ELF-1 (cell line): ENCODE measurements at regions not wholly inside any gene's neighbourhood (a gene's known extent, or its start where the extent isn't known, plus 50 kb on each side); places are given as distances from the start of the nearest gene placed in this dataset.

Experiments
- DNase-seq: peaks from one replicate; pipeline ENCODE4 v3.0.0-alpha.2; 2016; ENCODE audit warnings: low read depth, low spot score

DNA sequence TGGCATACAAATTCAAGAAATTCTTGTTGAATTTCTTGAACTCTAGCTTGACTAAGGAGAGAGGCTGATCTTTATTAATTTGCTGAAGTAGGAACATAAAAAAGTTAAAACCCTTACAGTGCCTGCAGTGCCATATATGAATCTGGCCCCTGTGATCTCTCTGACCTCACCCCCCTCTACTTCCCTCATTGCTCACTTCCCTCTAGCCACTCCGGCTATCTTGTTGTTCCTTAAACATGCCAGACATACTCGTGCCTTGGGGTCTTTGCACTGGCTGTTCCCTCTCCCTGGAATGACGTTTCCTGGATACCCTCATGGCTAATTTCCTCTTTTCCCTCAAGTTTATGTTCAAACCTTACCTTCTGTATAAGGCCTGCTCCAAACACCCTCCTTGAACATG lies 246.3 kb upstream of the SIX2 start:
- DNase-seq, result no peak

- DNase-seq, result no peak
These were observed 244.8 kb upstream of the SIX2 start for GRCh38 chr2:45254025-45254424.

DNA sequence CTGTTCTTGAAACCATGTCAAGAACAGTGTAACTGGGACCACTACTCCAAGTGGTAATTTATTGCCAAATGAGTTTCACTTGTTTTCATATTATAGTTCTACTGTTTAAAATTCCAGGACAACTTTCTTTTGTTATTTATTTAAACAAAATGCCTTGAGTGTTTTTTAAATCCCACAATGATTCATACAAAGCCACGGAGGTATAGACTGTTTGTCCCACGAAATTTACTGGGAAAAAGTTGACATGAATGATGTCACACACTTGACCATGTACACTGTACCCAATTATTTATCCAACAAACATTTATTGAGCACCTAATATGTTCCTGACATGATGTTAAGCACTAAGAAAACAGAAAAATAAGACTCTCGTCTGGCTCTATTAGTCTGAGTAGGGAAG lies 243.9 kb upstream of the SIX2 start:
- no peak for DNase-seq

GRCh38 chr2:45250176-45250575 lies 240.9 kb upstream of the SIX2 start:
- no peak for DNase-seq

- no peak for DNase-seq
These were observed 239.0 kb upstream of the SIX2 start for GRCh38 chr2:45248214-45248613.

DNA sequence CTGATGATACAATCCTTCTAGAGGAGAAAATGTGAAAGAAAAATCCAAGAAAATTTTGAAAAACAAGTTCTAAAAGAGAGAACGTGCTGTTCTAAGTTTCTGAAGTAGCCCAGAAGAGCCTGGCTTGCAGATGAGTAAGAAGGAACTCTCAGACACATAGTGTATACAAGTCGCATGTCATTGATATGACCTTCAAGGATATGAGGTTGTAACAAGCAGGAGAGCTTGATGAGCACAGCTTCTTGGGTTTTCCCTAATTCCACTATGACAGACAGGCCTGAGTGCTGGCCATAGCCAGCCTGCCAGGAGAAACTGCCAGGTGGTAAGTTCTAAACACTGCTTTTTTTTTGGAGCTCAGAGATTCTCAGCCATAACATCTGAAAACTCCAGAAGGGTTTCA lies 235.7 kb upstream of the SIX2 start:
- DNase-seq, result no peak

- DNase-seq, result no peak
These were observed 233.0 kb upstream of the SIX2 start for GRCh38 chr2:45242161-45242741.

DNA sequence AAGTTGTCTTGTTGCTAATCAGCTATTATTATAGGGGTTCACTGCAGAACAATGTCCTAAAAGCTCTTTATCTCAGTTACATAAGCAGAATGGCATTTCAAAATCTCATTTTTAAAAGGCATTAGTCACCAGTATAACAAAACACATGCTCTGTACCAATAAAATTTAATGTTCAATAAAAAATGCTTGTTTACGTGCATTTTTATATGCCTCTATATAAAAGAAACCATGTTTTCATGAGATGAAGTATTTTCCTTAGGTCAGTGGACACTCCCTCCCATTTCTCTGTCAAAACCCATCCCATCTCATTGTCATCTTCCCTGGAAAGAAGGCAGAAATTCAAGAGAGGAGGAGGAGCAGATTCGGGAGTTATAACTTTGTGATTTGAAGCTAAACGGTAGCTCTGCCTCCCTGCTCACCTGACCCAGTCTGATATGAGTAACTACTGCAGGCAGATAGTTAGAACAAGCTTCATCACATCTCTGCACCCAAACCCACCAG lies 231.9 kb upstream of the SIX2 start:
- DNase-seq, result no peak

DNA sequence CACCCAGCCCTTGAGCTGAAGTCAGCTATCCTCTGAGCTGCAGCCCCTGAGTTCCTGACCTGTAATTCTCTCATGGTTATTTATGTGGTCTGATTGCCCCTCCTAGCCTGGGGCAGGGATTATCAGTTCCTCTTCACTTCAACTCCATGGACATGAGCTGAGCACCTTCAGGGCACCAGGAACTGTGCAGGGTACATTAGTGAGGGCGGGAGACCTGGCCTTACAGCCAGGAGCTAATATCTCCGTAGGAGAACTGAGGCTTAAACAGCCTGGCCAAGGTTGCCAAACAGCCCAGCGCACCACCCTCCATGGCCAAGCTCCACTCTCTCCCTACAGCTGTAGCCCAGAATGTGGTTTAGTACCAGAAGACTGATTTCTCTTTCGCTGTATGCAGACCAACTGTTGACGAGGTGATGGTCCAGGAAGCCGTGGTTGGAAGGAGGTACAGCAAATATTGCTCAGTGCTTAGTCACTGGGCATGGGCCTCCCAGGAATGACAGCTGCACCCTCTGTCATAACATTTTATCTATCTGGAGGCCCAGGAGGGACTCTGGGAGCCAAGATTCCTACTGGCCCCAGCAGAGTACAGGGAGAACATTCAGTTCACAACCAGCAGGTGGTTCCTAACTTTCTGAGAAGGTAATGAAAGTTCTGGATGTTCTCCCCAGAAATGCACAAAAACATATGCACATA lies 228.7 kb upstream of the SIX2 start:
- no peak for DNase-seq

DNA sequence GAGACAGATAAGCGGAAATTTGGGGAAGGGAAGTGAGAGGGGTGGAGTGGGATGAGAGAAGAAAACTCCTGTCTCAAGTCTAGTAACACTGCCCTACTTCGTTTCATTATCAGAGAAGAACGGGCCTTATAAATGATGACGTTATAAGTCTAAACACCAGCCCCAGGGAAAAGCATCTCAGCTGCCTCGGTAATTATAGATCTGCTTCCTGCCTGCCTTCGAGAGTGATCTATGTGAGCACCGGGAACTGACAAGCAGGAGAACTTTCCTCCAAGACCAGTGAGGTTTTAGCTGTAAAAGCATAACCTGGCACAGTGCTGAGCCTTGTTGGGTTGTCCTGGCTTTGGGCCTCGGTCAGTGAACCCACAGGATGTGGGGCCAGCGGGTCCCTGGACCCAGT lies 227.9 kb upstream of the SIX2 start:
- DNase-seq, result no peak

DNA sequence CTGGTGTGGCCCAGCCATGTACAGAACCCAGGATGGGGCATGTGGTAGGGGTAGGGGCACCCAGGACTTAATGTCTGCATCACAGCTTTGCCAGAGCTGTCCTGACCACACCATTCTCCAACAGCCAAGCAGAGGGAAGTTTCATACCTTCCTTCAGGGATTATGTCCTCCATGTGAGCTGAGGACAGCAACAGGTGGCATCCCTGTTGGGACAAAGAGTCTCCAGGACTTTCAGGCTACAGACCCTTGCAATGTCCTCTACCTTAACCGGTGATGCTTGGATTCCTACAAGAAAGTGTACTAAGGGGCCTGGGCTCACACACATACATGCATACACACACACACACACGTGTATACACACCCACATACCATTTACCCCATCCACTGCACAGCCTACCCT lies 227.0 kb upstream of the SIX2 start:
- no peak for DNase-seq

DNA sequence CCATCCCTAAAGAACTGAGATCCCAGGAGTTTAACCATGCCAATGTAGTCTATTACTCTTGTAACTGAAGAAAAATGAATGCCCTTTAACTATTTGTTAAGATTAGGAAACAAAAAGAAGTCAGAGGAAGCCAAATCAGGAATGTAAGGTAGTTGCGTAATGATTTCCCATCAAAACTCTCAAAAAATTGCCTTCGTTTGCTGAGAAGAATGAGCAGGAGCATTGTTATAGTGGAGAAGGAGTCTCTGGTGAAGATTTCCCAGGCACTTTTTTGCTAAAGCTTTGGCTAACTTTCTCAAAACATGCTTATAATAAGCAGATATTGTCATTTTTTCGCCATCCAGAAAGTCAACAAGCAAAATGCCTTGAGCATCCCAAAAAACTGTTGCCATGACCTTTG lies 224.0 kb upstream of the SIX2 start:
- DNase-seq, result no peak

DNA sequence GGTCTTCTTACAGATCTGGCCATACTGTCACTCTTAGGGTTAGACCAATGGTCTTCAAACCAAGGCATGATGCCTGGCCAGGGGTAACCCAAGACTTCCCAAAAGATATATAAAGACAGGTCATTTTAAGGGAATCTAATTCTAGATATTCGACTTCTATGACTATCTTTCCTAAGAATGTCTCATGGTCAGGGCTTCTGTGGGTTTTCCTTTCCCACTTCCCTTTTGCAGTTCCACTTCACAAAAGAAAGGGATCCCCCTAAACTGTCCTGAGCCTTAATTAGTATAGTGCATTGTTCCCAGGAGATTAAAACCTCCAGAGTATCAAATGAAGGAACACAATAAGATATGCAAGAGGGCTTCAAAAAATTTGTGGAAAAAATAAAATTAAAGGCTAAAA lies 223.6 kb upstream of the SIX2 start:
- no peak for DNase-seq

DNA sequence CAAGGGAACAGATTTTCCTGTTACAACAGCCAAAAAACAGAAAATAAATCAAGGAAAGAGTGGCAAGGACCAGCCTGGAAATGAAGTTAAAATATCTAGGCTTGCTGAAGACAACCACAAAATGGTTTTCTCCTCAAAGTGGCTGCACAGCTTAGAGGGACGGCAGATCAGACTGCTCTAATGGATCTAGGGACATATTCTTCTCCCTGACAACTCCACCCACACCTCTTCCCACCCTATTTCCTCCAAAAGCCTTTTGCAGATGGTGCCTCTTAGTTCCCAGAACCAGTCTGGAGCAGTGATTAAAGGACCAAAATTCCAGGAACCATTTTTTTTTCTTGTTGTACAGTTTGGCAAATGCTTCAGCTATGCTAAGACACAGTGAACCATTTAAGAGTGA lies 220.2 kb upstream of the SIX2 start:
- no peak for DNase-seq

DNA sequence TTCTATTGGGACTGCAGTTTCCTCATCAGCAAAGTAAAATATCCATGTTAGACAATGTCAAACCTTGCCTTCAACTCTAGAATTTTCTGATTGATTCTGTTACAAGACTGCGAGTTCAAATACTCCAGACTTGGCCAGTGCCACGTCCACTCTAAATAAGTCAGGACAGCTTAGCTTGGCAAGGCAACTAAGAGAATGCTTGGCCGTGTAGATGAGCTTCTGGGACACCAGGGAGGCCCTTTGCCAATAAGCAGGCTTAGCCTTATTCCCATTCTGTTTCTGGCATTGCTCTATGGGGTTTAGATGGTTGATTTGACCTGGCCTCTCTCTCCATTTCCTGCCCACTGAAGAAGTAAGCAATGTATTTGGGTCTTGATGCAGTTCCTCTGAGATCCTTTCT lies 218.1 kb upstream of the SIX2 start:
- DNase-seq, result no peak

DNA sequence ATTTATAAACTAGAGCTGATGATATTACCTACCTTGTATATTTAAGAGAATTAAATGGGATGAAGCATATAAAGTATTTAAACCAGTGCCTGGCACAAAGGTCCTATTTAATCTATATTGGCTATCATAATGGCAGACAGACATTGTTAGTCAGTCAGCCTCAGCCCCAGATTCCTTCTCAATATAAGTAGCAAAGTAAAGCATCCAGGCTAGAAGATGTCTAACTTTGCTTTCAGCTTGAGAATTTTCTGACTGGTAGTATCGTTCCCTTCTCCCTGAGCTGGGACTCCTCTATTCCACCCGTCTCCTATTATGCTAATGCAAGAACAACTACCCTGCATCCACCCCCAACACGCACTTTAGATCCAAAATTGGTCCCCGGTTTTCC lies 215.7 kb upstream of the SIX2 start:
- DNase-seq, result no peak

- DNase-seq, result no peak
These were observed 215.2 kb upstream of the SIX2 start for GRCh38 chr2:45224321-45224992.

- no peak for DNase-seq
These were observed 214.3 kb upstream of the SIX2 start for GRCh38 chr2:45223531-45223930.

DNA sequence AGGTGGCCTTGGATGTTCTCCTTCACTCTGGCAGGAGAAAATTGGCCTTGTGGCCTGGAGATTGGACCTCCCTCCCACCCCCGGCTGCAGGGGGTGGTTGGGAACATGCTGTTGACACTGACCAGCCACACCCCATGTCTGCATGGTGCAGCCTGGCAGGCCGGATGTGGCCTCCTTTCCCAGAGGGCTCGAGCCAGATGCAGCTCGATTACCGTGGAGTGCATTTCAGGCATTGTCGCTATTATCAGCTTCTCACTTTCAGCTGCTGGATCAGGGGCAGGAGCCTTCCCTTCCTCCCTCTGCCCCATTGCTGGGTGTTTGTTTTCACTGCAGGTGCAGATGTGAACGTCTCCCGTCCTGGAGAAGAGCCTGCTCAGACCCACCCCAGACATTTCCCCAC lies 211.0 kb upstream of the SIX2 start:
- DNase-seq, result no peak

DNA sequence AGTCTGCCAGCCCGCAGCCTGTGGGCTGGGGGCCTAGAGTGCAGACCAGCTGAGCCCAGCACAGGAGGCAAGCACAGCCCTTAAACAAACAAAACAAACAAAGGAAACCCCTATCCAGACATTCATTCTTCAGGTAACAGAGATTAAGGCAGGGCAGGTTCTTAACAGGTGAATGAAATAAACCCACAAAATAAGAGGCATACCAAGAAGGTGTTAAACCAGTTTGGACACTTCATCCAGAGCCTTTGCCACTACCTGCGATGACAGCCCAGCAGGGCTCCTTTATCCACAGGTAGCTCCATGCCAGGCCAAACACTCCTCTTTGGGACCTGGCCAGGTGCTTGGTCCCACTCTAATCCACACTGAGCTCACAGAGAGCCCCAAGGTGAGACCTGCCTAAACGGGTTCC lies 209.7 kb upstream of the SIX2 start:
- DNase-seq, result peak; percentile 34

DNA sequence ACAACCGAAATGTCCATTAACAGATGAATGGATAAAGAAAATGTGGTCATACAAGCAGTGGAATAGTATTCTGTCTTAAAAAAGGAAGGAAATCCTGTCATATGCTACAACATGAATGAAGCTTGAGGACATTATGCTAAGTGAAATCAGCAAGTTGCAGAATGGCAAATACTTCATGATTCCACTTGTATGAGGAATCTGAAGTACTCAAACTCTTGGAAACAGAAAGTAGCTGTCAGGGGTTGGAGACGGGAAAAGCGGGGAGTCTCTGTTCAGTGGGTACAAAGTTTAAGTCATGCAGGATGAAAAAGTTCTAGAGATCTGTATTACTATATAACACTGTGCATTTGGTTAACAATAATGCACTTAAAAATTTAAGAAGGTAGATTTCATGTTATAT lies 209.0 kb upstream of the SIX2 start:
- DNase-seq, result no peak

DNA sequence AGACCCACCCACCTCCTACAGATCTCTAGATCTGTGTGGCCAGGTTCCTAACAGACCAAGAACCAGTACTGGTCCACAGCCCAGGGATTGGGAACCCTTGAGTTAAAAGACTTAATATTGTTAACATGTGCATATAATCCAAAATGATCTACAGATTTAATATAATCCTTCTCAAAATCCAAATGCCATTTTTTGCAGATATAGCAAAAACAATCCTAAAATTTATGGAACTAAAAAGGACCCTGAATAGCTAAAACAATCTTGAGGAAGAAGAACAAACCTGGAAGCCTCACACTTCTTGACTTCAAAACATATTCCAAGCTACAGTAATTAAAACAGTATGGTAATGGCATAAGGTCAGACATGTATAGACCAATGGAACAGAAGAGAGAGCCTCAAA lies 206.9 kb upstream of the SIX2 start:
- DNase-seq, result no peak

DNA sequence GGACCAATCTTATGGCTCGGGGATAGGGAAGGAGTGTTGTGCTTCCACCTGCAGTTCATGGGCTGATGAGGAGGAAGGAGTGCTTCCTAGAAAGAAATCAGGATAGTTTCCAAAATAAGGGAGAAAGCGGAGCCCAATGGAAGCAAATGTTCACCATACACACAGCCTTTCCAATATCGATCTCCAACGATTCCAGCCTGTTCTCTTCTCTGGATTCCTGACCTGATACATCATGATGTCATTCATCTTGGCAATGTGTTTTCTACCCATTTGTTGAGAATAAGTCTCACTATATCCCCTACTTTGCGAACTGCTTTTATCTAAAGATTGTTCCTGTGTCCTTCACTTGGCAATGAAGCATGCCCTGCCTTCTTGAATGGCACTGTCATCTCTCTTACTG lies 205.3 kb upstream of the SIX2 start:
- DNase-seq, result no peak
